PC-3 (cell line): ENCODE measurements at regions not wholly inside any gene's neighbourhood (a gene's known extent, or its start where the extent isn't known, plus 50 kb on each side); places are given as distances from the start of the nearest gene placed in this dataset.

Source experiments
- CTCF ChIP-seq: fragments of 300-600 bp; sonication (generic); conservative IDR thresholded peaks from 2 replicates; pipeline ENCODE4 v1.5.1; 2017; ENCODE audit warnings: antibody characterized with exemption, low read depth, mild to moderate bottlenecking, low read length
- EZH2 ChIP-seq: fragments of 300-600 bp; sonication (generic); IDR thresholded peaks from one replicate; pipeline ENCODE4 v1.6.1; 2017; ENCODE audit warnings: antibody characterized with exemption, mild to moderate bottlenecking, low read length; ENCODE audit not compliant: unreplicated experiment
- EZH2phosphoT487 ChIP-seq: fragments of 300-600 bp; sonication (generic); IDR thresholded peaks from 2 replicates; pipeline ENCODE4 v1.6.1; 2018; ENCODE audit warnings: mild to moderate bottlenecking, antibody characterized with exemption, low read length, borderline replicate concordance

DNA sequence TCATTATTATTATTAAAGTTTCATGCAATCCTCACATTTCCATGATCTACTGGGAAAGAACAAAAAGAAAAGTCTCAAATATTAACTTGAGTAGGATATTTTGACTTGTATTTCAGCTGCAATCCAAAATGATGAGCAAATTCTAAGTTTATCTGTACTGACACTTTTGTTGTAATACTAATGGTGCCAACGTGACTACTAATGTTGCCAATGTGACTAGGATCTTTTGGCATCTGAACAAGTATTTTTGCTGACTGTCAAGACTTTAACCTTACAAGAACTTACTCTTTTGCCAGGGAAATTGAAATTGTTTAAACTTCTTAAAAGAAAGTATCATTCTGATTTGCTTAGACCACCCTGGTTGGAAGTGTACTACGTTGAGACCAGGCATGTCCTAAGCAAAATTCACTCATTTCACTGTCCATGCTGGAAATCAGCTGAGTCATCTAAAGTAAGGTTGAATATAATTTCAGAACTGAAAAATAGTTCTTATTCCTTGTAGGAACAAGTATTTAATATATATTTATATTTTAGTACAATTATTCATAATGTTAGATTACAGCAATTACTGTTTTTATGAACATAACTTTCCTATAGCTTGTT lies 78.5 kb upstream of the LYZL1 start:
- TF ChIP-seq CTCF (no peak), EZH2 (no peak), EZH2phosphoT487 (no peak)
